A673 (cell line): ENCODE measurements at regions not wholly inside any gene's neighbourhood (a gene's known extent, or its start where the extent isn't known, plus 50 kb on each side); places are given as distances from the start of the nearest gene placed in this dataset.

ENCODE experiments used
- EZH2 ChIP-seq: fragments of 200-600 bp; sonication (generic); IDR thresholded peaks from 2 replicates; pipeline ENCODE4 v1.6.1; 2017; ENCODE audit warnings: borderline replicate concordance, low read depth, mild to moderate bottlenecking, mixed read lengths, antibody characterized with exemption, low read length; ENCODE audit not compliant: poor library complexity, severe bottlenecking
- TF ChIP-seq, protein P1 (sequence below): fragments of 300-800, 200-600 bp; sonication (generic); conservative IDR thresholded peaks from 2 replicates; pipeline ENCODE4 v1.5.1; 2017; ENCODE audit warnings: low read depth, mild to moderate bottlenecking, antibody characterized with exemption, low read length, moderate library complexity, mixed read lengths

DNA sequence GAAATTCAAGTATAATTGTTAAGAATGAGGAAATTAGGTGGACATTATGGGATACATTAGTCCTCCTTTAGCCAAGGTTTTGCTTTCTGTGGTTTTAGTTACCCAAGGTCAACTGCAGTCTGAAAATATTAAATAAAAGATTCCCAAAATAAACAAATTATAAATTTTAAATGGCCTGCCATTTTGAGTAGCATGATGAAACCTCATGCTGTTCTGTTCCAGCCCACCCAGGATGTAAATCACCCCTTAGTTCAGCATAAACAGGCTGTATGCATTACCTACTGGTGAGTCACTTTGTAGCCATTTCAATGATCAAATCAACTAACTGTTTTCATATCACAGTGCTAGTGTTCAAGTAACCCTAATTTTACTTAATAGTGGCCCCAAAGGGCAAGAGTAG is 132.5 kb upstream of the LYPLAL1 start:
- TF ChIP-seq, protein P1, sequence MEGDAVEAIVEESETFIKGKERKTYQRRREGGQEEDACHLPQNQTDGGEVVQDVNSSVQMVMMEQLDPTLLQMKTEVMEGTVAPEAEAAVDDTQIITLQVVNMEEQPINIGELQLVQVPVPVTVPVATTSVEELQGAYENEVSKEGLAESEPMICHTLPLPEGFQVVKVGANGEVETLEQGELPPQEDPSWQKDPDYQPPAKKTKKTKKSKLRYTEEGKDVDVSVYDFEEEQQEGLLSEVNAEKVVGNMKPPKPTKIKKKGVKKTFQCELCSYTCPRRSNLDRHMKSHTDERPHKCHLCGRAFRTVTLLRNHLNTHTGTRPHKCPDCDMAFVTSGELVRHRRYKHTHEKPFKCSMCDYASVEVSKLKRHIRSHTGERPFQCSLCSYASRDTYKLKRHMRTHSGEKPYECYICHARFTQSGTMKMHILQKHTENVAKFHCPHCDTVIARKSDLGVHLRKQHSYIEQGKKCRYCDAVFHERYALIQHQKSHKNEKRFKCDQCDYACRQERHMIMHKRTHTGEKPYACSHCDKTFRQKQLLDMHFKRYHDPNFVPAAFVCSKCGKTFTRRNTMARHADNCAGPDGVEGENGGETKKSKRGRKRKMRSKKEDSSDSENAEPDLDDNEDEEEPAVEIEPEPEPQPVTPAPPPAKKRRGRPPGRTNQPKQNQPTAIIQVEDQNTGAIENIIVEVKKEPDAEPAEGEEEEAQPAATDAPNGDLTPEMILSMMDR: no peak
- TF ChIP-seq EZH2: no peak
